HG03460 (cell line): ENCODE measurements at regions not wholly inside any gene's neighbourhood (a gene's known extent, or its start where the extent isn't known, plus 50 kb on each side); places are given as distances from the start of the nearest gene placed in this dataset.
"Not testable (repeated sequence)": the region's sequence is repeated elsewhere in the genome, so short reads cannot be mapped to it uniquely, and the experiment has no call there.

ENCODE experiments used
- ATAC-seq: cut with Tn5 transposase; IDR thresholded peaks from one replicate; pipeline ENCODE4 v1.9.1; 2021; ENCODE audit not compliant: unreplicated experiment

DNA sequence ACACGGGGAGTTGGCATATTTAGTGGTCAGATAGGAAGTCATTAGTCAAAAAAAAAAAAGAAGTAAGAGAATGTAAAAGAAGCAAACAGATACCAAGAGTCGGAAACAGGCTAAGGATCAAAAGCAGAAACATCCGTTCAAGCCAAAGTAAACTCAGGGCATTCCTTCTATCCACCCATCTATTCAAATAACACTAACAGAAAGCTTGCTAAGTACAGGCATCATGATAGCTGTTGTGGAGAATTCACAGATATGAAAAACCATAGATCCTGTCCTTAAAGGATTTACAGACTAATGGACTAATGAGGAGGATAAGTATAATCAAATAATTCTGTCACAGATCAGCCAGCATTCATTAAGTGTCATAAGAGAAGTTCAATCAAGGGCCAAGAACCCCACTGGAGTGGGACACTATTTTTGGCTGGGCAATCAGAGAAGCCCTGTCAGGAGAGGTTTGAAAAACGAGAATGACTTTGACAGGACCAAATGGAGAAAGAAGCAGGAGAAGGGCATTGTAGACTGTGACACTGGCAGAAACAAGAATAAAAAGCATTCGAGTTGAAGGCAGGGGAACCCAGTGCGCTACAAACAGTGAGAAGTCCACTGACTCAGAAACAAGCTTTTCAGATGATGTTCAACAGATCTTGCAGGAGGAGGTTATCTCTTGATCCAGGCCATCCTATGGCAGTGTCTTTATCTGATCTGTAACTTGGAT is 154.2 kb upstream of the TSLP start:
- no peak for ATAC-seq

- no peak for ATAC-seq
Measured at GRCh38 chr5:110918683-110919082, 152.8 kb upstream of the TSLP start.

GRCh38 chr5:110923971-110924370 is 147.5 kb upstream of the TSLP start:
- no peak for ATAC-seq

DNA sequence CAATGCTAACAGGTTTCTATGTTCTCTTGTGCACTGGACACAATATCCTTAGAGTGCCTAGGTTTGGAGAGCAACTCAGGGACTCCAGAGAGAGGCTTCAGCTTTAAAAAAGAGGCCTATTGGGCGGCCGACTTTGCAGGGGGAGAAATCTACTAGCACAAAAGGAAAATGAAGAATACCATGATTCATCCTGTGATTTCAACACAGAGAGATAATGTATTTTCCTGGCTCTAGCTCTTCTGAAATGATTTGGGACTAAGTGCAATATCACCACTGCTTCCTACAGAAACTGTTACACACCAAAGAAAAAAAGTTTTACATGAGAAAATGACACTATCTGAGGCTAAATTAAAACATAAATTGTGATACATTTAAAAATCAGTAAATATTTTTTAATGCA is 146.1 kb upstream of the TSLP start:
- no peak for ATAC-seq

GRCh38 chr5:110925916-110926315 is 145.6 kb upstream of the TSLP start:
- ATAC-seq = no peak

GRCh38 chr5:110932755-110933488 is 138.6 kb upstream of the TSLP start:
- ATAC-seq = peak; percentile 75

DNA sequence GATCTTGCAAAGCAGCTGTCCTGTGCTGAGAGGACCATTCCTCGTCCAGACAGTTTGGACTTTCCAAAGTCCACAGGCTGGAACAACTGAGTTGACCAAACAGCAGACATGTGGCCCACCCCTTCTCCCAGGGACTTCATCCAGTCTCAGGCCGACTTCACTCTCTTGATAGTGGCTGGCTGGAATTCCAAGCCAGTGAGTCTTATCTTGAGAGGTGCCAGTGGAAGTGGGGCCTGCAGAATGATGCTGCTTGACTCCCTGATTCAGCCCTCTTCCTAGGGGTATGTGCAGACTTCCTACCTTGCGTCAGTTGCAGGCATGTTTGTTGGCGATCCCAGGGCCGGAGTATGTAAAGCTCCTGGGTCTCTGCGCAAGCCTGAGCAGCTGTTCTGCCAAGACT is 131.4 kb upstream of the TSLP start:
- no peak for ATAC-seq

- no peak for ATAC-seq
Measured at GRCh38 chr5:110945874-110946436, 125.6 kb upstream of the TSLP start.

DNA sequence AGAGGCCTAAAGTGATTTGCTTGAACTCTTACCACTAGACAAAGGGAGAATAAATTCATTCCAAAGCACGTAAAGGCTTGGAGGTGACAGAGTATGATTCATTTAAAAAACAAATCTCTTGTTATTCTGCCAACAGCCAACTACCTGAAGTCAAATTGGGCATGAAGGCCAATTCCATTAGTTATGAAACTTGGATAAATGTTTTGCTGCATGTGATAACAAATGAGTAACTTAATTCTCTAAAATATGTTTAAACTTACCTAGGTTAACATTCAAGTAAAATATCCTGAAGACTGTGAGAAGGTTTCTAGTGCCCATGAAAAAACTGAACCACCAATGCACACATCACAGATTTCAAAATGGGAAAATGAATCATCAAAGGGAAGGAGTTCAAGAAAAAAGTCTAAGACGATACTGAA is 120.1 kb upstream of the TSLP start:
- ATAC-seq = no peak

DNA sequence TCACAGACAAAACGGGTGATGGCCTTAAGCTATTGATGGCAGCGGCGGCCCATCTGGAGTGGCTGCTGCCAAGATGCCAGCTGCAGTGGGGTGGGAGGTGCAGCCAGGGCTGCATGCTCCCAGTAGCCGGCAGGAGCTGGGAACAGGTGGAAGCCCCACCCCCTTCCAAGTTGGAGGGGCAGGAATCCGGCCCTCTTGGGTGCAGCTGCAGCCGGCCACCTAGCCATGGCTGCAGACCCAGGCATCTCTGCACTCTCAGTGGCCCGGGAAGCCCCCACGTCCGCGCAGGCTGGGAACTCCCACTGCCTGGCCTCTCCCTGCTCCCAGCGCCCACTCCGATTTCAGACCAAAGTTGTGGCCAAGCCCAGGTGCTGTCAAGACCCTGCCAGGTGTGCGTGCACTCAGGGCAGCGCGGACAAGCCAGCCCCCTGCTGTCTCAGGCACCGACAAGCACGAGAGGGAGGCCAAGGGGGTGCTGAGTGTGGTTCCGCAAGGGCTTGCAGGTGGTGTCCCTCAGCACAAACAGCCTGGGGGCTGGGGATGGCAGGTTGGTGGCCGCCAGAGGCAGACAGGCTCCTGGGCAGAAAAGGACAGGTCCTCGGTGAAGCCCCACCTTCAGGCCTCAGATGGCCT is 115.1 kb upstream of the TSLP start:
- ATAC-seq = no peak

DNA sequence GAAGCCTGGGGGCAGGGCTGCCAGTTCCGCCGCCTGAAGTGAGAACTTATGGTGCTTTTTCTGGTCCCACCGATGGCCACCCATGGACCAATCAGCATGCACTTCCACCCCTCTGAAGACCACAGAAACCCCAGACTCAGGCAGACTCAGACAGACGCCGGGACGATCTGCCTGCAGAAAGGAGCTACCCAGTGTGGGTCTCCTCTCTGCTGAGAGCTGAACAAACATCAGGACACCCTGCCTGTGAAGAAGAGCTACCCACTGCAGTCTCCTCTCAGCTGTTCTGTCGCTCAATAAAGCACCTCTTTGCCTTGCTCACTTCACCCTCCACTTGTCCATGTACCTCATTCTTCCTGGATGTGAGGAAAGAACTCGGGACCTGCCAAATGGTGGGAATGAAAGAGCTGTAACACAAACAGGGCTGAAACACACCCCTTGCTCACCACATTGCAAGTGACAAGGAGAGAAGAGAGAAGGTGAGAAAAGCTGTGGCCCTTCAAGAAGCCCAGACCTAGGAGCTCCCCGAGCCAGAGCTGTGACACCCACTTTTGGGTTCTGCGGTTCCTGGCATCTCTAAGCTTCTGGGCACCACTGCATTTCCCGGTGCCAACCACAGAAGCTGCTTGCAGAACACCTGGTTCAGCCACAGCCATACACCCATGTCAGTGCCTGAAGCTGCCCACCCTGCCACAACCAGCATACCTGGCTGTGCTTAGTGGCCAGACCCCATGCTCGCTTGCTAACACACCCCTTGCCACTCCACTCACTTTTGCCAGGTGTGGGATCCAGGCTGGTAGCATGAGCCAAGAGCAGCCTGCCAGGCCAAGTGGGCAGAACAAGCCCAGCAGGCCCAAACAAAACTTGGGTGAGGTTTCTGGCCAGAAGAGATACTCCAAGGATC is 114.3 kb upstream of the TSLP start:
- no peak for ATAC-seq

- ATAC-seq = no peak
Measured at GRCh38 chr5:110957934-110958333, 113.6 kb upstream of the TSLP start.

- no peak for ATAC-seq
Measured at GRCh38 chr5:110963495-110963894, 108.0 kb upstream of the TSLP start.

- ATAC-seq = no peak
Measured at GRCh38 chr5:110965773-110966581, 105.5 kb upstream of the TSLP start.

DNA sequence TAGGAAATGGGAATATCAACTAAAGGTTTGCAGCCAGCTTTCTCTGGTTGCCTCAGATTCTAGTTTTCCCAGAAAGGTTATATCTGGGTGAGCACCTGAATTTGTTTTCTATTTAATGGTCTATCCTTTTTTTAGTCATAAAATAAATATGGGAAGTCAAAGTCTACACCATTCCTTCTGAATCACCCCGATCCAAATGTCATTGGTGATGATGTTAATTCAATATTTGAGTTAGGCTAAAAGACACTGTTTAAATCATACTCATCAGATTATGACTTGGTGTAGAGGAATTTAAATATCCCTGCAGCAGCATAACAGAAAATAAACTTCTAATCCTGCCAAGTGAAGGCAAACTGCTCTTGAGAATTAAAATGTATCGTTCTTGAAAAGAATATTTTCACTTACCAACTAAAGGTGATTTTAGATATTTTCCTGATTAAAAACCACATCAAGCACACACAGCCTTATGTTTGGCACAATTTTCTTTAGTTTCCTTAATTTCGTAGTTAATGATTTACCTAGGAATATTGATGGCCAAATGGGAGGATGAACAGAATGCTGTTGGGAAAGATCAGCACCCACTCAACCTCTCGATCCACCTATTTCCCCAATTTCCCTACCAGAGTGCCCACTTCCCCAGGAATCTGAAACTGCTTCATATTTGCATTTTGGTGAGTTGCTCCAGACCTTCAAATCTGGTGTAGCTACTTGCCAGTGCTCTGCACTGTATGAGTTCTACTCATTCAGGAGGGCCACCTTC is 103.1 kb upstream of the TSLP start:
- ATAC-seq = no peak

- ATAC-seq = no peak
Measured at GRCh38 chr5:110969502-110969901, 102.0 kb upstream of the TSLP start.

GRCh38 chr5:110973510-110973909 is 98.0 kb upstream of the TSLP start:
- no peak for ATAC-seq

GRCh38 chr5:110977915-110978314 is 93.6 kb upstream of the TSLP start:
- ATAC-seq = no peak

DNA sequence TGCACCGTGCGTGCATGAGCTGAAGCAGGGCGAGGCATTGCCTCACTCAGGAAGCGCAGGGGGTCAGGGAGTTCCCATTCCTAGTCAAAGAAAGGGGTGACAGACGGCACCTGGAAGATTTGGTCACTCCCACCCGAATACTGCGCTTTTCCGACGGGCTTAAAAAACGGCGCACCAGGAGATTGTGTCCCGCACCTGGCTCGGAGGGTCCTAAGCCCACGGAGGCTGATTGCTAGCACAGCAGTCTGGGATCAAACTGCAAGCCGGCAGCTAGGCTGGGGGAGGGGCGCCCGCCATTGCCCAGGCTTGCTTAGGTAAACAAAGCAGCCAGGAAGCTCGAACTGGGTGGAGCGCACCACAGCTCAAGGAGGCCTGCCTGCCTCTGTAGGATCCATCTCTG is 85.6 kb upstream of the TSLP start:
- ATAC-seq = not testable (repeated sequence)
